Lower leg skin (tissue), 4 donors: ENCODE measurements at regions not wholly inside any gene's neighbourhood (a gene's known extent, or its start where the extent isn't known, plus 50 kb on each side); places are given as distances from the start of the nearest gene placed in this dataset.

Source experiments
- DNase-seq, 2 donors: peaks; one replicate each; pipeline ENCODE4 v3.0.0-alpha.2; 2019; ENCODE audit warnings: low spot score in 2 of 2
- H3K4me3 ChIP-seq: fragments of 200-600 bp; sonication (generic); 2 replicates; pipeline ENCODE4 v1.5.1; 2017; ENCODE audit warnings: mild to moderate bottlenecking, low read depth; ENCODE audit not compliant: poor library complexity, severe bottlenecking
- CTCF ChIP-seq, 3 donors: fragments of 450-650 bp; IDR thresholded peaks; one replicate each; pipeline ENCODE4 v1.5.1; 2016; ENCODE audit warnings: antibody characterized with exemption in 3 of 3, mild to moderate bottlenecking in 3 of 3, moderate library complexity in 2 of 3
- POLR2A ChIP-seq, 2 donors: fragments of 450-650 bp; IDR thresholded peaks; one replicate each; pipeline ENCODE4 v1.6.1; 2016 to 2017; ENCODE audit warnings: antibody characterized with exemption in 2 of 2, mild to moderate bottlenecking in 1 of 2, moderate library complexity in 1 of 2
- WGBS, 2 donors: methylation state at CpG; one replicate each; pipeline ENCODE4 v1.1.5; 2018; 5-methylcytosine and 5-hydroxymethylcytosine counted together
- intact Hi-C: fragments of 100-400 bp; cut with DNase I; formaldehyde crosslinking; loops from one replicate; pipeline ENCODE4 v1.15.0; 2023; ENCODE audit warnings: low total_unique reads

- TF ChIP-seq CTCF (IDR thresholded peaks at IDR 0.05) = no peak
- TF ChIP-seq POLR2A (IDR thresholded peaks at IDR 0.05) = no peak
- no peak overlapping the region for H3K4me3 ChIP-seq
- WGBS, 2 donors = 79 to 83% methylated on average over 3 of the region's 3 CpGs
- intact Hi-C loops = no loop called here
- DNase-seq = no peak
Measured at GRCh38 chr3:67713764-67714469, 59.5 kb upstream of the SUCLG2 start.

GRCh38 chr3:67712259-67712658 is 57.8 kb upstream of the SUCLG2 start:
- no peak for DNase-seq
- H3K4me3 ChIP-seq = no peak overlapping the region
- intact Hi-C loops = no loop called here
- TF ChIP-seq CTCF (IDR thresholded peaks at IDR 0.05) = no peak
- no peak for TF ChIP-seq POLR2A (IDR thresholded peaks at IDR 0.05)

- TF ChIP-seq POLR2A (IDR thresholded peaks at IDR 0.05) = no peak
- H3K4me3 ChIP-seq = no peak overlapping the region
- no peak for DNase-seq
- intact Hi-C loops = no loop called here
Measured at GRCh38 chr3:67710396-67710795, 56.0 kb upstream of the SUCLG2 start.

GRCh38 chr3:67706934-67707333 is 52.5 kb upstream of the SUCLG2 start:
- no peak overlapping the region for H3K4me3 ChIP-seq
- TF ChIP-seq POLR2A (IDR thresholded peaks at IDR 0.05) (no peak), CTCF (IDR thresholded peaks at IDR 0.05) (no peak)
- 62 to 65% methylated on average over 4 of the region's 4 CpGs for WGBS, 2 donors
- DNase-seq = no peak
- intact Hi-C loops = no loop called here

GRCh38 chr3:67704322-67704721 is 49.9 kb upstream of the SUCLG2 start:
- no peak overlapping the region for H3K4me3 ChIP-seq
- intact Hi-C loops = no loop called here
- DNase-seq = no peak
- TF ChIP-seq CTCF (IDR thresholded peaks at IDR 0.05) = no peak
- no peak for TF ChIP-seq POLR2A (IDR thresholded peaks at IDR 0.05)
- 80 to 88% methylated on average over 4 of the region's 4 CpGs for WGBS, 2 donors
